ENCODE measurements at regions not wholly inside any gene's neighbourhood (a gene's known extent, or its start where the extent isn't known, plus 50 kb on each side); places are given as distances from the start of the nearest gene placed in this dataset.

DNA sequence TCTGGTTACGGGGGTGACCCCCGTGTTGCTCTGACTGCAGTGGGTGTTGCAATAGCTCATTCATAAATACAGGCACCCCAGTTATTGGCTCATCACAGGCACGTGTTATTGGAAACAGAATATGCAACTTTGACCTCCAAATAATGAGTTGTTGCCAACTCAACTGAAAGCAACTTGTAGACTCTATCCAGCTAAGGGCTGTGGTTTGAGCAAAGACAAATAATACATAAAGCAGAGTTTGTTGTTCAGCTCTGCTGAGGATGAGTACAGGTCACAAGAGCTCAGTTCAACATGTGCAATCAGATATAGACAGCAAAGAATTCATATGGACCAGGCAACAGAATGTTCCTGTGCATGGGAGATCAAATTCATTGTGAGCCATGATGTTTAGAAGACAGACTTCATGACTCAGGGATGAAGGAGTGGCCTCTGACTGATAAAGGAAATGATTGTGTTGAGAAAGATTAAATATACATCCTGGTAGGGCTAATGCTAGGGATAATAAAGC is 87.6 kb upstream of the LRIG1 start:
- ChIA-PET POLR2A (no interaction called here), CTCF (no interaction called here)
- DNase-seq (ENCODE audit: extremely low spot score), result no peak
- TF ChIP-seq FOXK2 (IDR thresholded peaks at IDR 0.05) (no peak), HDGF (IDR thresholded peaks at IDR 0.05; ENCODE audit: borderline replicate concordance) (no peak), CTBP1 (IDR thresholded peaks at IDR 0.05; ENCODE audit: borderline replicate concordance) (no peak), SUZ12 (IDR thresholded peaks at IDR 0.05) (no peak), TARDBP (IDR thresholded peaks at IDR 0.05) (no peak), PKNOX1 (IDR thresholded peaks at IDR 0.05) (no peak), SP1 (IDR thresholded peaks at IDR 0.05) (no peak), ELF4 (IDR thresholded peaks at IDR 0.05) (no peak), LEF1 (IDR thresholded peaks at IDR 0.05; ENCODE audit: borderline replicate concordance) (no peak), ARNT (IDR thresholded peaks at IDR 0.05) (no peak), L3MBTL2 (conservative IDR thresholded peaks at IDR 0.05) (no peak), NFRKB (IDR thresholded peaks at IDR 0.05) (no peak), FOXM1 (IDR thresholded peaks at IDR 0.05; ENCODE audit: borderline replicate concordance) (no peak), BHLHE40 (IDR thresholded peaks at IDR 0.05; ENCODE audit: borderline replicate concordance) (no peak), FOXA1 (IDR thresholded peaks at IDR 0.05) (no peak), ZNF384 (IDR thresholded peaks at IDR 0.05) (no peak)

DNA sequence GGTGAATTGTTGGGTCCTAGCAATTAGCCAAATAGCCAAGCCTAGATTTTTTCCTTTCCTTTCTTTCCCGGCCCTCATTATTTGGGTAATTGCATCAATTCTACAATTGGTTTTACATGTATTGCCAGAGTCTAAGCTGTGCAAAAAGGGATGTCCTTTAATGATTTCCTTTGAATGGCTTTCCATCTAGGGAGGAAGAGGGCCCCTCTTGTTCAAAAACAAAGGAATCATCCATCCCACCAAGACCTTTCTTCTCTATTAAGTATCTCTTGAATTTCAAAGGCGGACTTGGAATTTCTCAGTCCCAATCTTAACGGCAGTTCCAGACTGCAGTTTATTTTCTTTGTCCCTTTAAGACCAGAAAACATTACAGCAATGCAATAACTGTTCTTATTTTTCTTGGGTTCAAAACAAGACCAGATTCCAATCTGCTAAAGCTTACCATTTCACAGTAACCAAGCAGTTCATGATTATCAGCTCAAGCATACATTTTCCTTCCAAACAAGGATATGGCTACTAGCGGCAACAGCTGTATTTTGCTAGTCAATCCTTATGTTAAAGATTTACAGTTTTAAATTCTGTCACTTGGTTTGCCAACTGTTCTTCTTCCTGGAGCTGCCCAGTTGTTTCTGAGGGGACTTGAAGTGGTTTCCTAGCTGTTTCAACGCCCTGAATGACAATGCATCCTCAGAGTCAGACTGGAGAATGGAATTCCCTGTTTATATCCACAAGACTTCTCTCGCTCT is 91.4 kb upstream of the LRIG1 start:
- ChIA-PET POLR2A (no interaction called here), CTCF (no interaction called here)
- TF ChIP-seq FOXM1 (IDR thresholded peaks at IDR 0.05; ENCODE audit: borderline replicate concordance) (no peak), BHLHE40 (IDR thresholded peaks at IDR 0.05; ENCODE audit: borderline replicate concordance) (no peak), TARDBP (IDR thresholded peaks at IDR 0.05) (no peak), SUZ12 (IDR thresholded peaks at IDR 0.05) (no peak), PKNOX1 (IDR thresholded peaks at IDR 0.05) (no peak), LEF1 (IDR thresholded peaks at IDR 0.05; ENCODE audit: borderline replicate concordance) (no peak), ZNF384 (IDR thresholded peaks at IDR 0.05) (no peak), SP1 (IDR thresholded peaks at IDR 0.05) (no peak), L3MBTL2 (conservative IDR thresholded peaks at IDR 0.05) (no peak), HDGF (IDR thresholded peaks at IDR 0.05; ENCODE audit: borderline replicate concordance) (no peak), FOXK2 (IDR thresholded peaks at IDR 0.05) (no peak), CTBP1 (IDR thresholded peaks at IDR 0.05; ENCODE audit: borderline replicate concordance) (no peak), ELF4 (IDR thresholded peaks at IDR 0.05) (no peak)
- DNase-seq (ENCODE audit: extremely low spot score), result no peak

GRCh38 chr3:66592927-66593625 is 92.3 kb upstream of the LRIG1 start:
- ChIA-PET POLR2A (no interaction called here), CTCF (interaction anchor here (0.7 kb wide), 1 partner anchor 185 kb away, joined by 3 read pairs; no protein-coding TSS in a partner anchor)
- TF ChIP-seq NFRKB (IDR thresholded peaks at IDR 0.05), result no peak
- no peak for TF ChIP-seq CTBP1 (IDR thresholded peaks at IDR 0.05; ENCODE audit: borderline replicate concordance)
- no peak for TF ChIP-seq L3MBTL2 (conservative IDR thresholded peaks at IDR 0.05)
- no peak for TF ChIP-seq SUZ12 (IDR thresholded peaks at IDR 0.05)
- TF ChIP-seq FOXK2 (IDR thresholded peaks at IDR 0.05), result no peak
- TF ChIP-seq HDGF (IDR thresholded peaks at IDR 0.05; ENCODE audit: borderline replicate concordance), result no peak
- TF ChIP-seq PKNOX1 (IDR thresholded peaks at IDR 0.05), result no peak
- no peak for TF ChIP-seq LEF1 (IDR thresholded peaks at IDR 0.05; ENCODE audit: borderline replicate concordance)
- no peak for TF ChIP-seq ZNF384 (IDR thresholded peaks at IDR 0.05)
- TF ChIP-seq ARNT (IDR thresholded peaks at IDR 0.05), result no peak
- TF ChIP-seq SP1 (IDR thresholded peaks at IDR 0.05), result no peak
- no peak for TF ChIP-seq FOXM1 (IDR thresholded peaks at IDR 0.05; ENCODE audit: borderline replicate concordance)
- no peak for TF ChIP-seq BHLHE40 (IDR thresholded peaks at IDR 0.05; ENCODE audit: borderline replicate concordance)
- no peak for TF ChIP-seq FOXA1 (IDR thresholded peaks at IDR 0.05)
- TF ChIP-seq ELF4 (IDR thresholded peaks at IDR 0.05), result no peak
- TF ChIP-seq TARDBP (IDR thresholded peaks at IDR 0.05), result no peak
- DNase-seq (ENCODE audit: extremely low spot score), result no peak

DNA sequence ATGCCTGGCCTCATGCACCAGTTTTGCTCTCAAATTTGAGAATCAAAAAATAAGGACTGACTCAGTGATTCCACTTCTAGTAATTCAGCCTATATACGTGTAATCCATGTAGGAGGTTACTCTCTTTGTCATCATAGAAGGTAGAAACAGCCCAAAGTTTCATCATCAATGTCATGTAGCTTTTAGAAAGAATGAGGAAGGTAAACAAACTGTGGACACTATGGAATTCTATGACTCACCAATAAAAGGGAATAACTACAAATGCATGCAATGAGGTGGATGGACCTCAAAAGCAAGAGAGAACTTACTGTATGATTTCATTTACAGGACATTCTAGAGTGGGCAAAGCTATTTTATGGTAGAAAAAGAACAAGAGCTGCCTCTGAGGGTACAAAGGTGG is 93.2 kb upstream of the LRIG1 start:
- TF ChIP-seq ZNF384 (IDR thresholded peaks at IDR 0.05) (no peak), NFRKB (IDR thresholded peaks at IDR 0.05) (no peak), BHLHE40 (IDR thresholded peaks at IDR 0.05; ENCODE audit: borderline replicate concordance) (no peak), FOXK2 (IDR thresholded peaks at IDR 0.05) (no peak), CTBP1 (IDR thresholded peaks at IDR 0.05; ENCODE audit: borderline replicate concordance) (no peak), HDGF (IDR thresholded peaks at IDR 0.05; ENCODE audit: borderline replicate concordance) (no peak)
- CTCF ChIA-PET, result interaction anchor here (0.7 kb wide), 1 partner anchor 186 kb away, joined by 3 read pairs; no protein-coding TSS in a partner anchor
- no peak for DNase-seq (ENCODE audit: extremely low spot score)
- POLR2A ChIA-PET, result no interaction called here

GRCh38 chr3:66597308-66597863 is 96.6 kb upstream of the LRIG1 start:
- ChIA-PET CTCF (no interaction called here), POLR2A (interaction anchor here (0.9 kb wide), 1 partner anchor 14 kb away, joined by 3 read pairs; no protein-coding TSS in a partner anchor)
- no peak for TF ChIP-seq FOXA1 (IDR thresholded peaks at IDR 0.05)
- TF ChIP-seq PKNOX1 (IDR thresholded peaks at IDR 0.05), result no peak
- no peak for TF ChIP-seq TARDBP (IDR thresholded peaks at IDR 0.05)
- TF ChIP-seq SUZ12 (IDR thresholded peaks at IDR 0.05), result no peak
- TF ChIP-seq ARNT (IDR thresholded peaks at IDR 0.05), result no peak
- TF ChIP-seq LEF1 (IDR thresholded peaks at IDR 0.05; ENCODE audit: borderline replicate concordance), result no peak
- TF ChIP-seq ZNF384 (IDR thresholded peaks at IDR 0.05), result no peak
- TF ChIP-seq SP1 (IDR thresholded peaks at IDR 0.05), result no peak
- no peak for TF ChIP-seq ELF4 (IDR thresholded peaks at IDR 0.05)
- TF ChIP-seq BHLHE40 (IDR thresholded peaks at IDR 0.05; ENCODE audit: borderline replicate concordance), result no peak
- no peak for TF ChIP-seq FOXK2 (IDR thresholded peaks at IDR 0.05)
- TF ChIP-seq HDGF (IDR thresholded peaks at IDR 0.05; ENCODE audit: borderline replicate concordance), result no peak
- TF ChIP-seq NFRKB (IDR thresholded peaks at IDR 0.05), result no peak
- no peak for TF ChIP-seq L3MBTL2 (conservative IDR thresholded peaks at IDR 0.05)
- no peak for TF ChIP-seq FOXM1 (IDR thresholded peaks at IDR 0.05; ENCODE audit: borderline replicate concordance)
- TF ChIP-seq CTBP1 (IDR thresholded peaks at IDR 0.05; ENCODE audit: borderline replicate concordance), result no peak
- DNase-seq (ENCODE audit: extremely low spot score), result no peak
